ENCODE measurements at regions not wholly inside any gene's neighbourhood (a gene's known extent, or its start where the extent isn't known, plus 50 kb on each side); places are given as distances from the start of the nearest gene placed in this dataset.
"Not testable (repeated sequence)": the region's sequence is repeated elsewhere in the genome, so short reads cannot be mapped to it uniquely, and the experiment has no call there.

- DNase-seq = no peak
- Mint-ChIP-seq H3K36me3 (ENCODE audit: low read depth) (no peaks in the 10 kb centered on the region), H3K9me3 (no peaks in the 10 kb centered on the region), H3K27ac (no peak overlapping the region), H3K4me1 (ENCODE audit: low read depth) (no peaks in the 10 kb centered on the region), H3K27me3 (ENCODE audit: low read depth) (no peaks in the 10 kb centered on the region), H3K4me3 (no peak overlapping the region)
- CTCF ChIA-PET = no interaction called here
- intact Hi-C loops (cut with micrococcal nuclease) = no loop called here
These were observed 1258.4 kb downstream of the FAM133A start for GRCh38 chrX:94932278-94932965.

- Mint-ChIP-seq H3K4me3 (no peak overlapping the region), H3K4me1 (ENCODE audit: low read depth) (no peaks in the 10 kb centered on the region), H3K27ac (no peak overlapping the region), H3K27me3 (ENCODE audit: low read depth) (no peaks in the 10 kb centered on the region), H3K9me3 (no peaks in the 10 kb centered on the region), H3K36me3 (ENCODE audit: low read depth) (no peaks in the 10 kb centered on the region)
- no peak for DNase-seq
- intact Hi-C loops (cut with micrococcal nuclease) = no loop called here
- CTCF ChIA-PET = no interaction called here
These were observed 1262.7 kb downstream of the FAM133A start for GRCh38 chrX:94936722-94937121.

GRCh38 chrX:94937491-94937890 lies 1263.5 kb downstream of the FAM133A start:
- Mint-ChIP-seq H3K9me3 (no peaks in the 10 kb centered on the region), H3K27me3 (ENCODE audit: low read depth) (no peaks in the 10 kb centered on the region), H3K4me1 (ENCODE audit: low read depth) (no peaks in the 10 kb centered on the region), H3K36me3 (ENCODE audit: low read depth) (no peaks in the 10 kb centered on the region), H3K27ac (no peak overlapping the region), H3K4me3 (no peak overlapping the region)
- no peak for DNase-seq
- intact Hi-C loops (cut with micrococcal nuclease) = no loop called here
- CTCF ChIA-PET = no interaction called here

GRCh38 chrX:94942603-94943002 lies 1268.6 kb downstream of the FAM133A start:
- CTCF ChIA-PET = no interaction called here
- H3K4me1 Mint-ChIP-seq (ENCODE audit: low read depth) = no peaks in the 10 kb centered on the region
- intact Hi-C loops (cut with micrococcal nuclease) = no loop called here

GRCh38 chrX:94946137-94946536 lies 1272.1 kb downstream of the FAM133A start:
- H3K27ac Mint-ChIP-seq; H3K27me3 Mint-ChIP-seq (ENCODE audit: low read depth); H3K4me3 Mint-ChIP-seq; H3K36me3 Mint-ChIP-seq (ENCODE audit: low read depth); intact Hi-C loops (cut with micrococcal nuclease); H3K9me3 Mint-ChIP-seq; DNase-seq; CTCF ChIA-PET; H3K4me1 Mint-ChIP-seq (ENCODE audit: low read depth): not testable (repeated sequence)

More at GRCh38 chrX:94942603-94943002, 1268.6 kb downstream of the FAM133A start:
- Mint-ChIP-seq H3K27me3 (ENCODE audit: low read depth) (no peaks in the 10 kb centered on the region), H3K36me3 (ENCODE audit: low read depth) (no peaks in the 10 kb centered on the region), H3K4me3 (no peak overlapping the region), H3K27ac (no peak overlapping the region), H3K9me3 (no peaks in the 10 kb centered on the region)
- no peak for DNase-seq

- no peak overlapping the region for H3K4me3 Mint-ChIP-seq
- no peaks in the 10 kb centered on the region for H3K36me3 Mint-ChIP-seq (ENCODE audit: low read depth)
- no peaks in the 10 kb centered on the region for H3K4me1 Mint-ChIP-seq (ENCODE audit: low read depth)
- H3K27me3 Mint-ChIP-seq (ENCODE audit: low read depth) = no peaks in the 10 kb centered on the region
- CTCF ChIA-PET = no interaction called here
- intact Hi-C loops (cut with micrococcal nuclease) = no loop called here
- no peaks in the 10 kb centered on the region for H3K9me3 Mint-ChIP-seq
- DNase-seq = no peak
- no peak overlapping the region for H3K27ac Mint-ChIP-seq
These were observed 1287.7 kb downstream of the FAM133A start for GRCh38 chrX:94961730-94962129.

GRCh38 chrX:94977562-94977961 lies 1303.6 kb downstream of the FAM133A start:
- peaks cover 2% of the 10 kb centered on the region for H3K9me3 Mint-ChIP-seq
- CTCF ChIA-PET = no interaction called here
- no peaks in the 10 kb centered on the region for H3K27me3 Mint-ChIP-seq (ENCODE audit: low read depth)
- no peak overlapping the region for H3K27ac Mint-ChIP-seq
- no peak overlapping the region for H3K4me3 Mint-ChIP-seq
- DNase-seq = no peak
- no peaks in the 10 kb centered on the region for H3K4me1 Mint-ChIP-seq (ENCODE audit: low read depth)
- no peaks in the 10 kb centered on the region for H3K36me3 Mint-ChIP-seq (ENCODE audit: low read depth)
- intact Hi-C loops (cut with micrococcal nuclease) = no loop called here

GRCh38 chrX:94977986-94978385 lies 1304.0 kb downstream of the FAM133A start:
- H3K9me3 Mint-ChIP-seq = peaks cover 2% of the 10 kb centered on the region
- DNase-seq = no peak

More at GRCh38 chrX:94977986-94978385, 1304.0 kb downstream of the FAM133A start:
- H3K4me3 Mint-ChIP-seq = no peak overlapping the region
- CTCF ChIA-PET = no interaction called here
- H3K4me1 Mint-ChIP-seq (ENCODE audit: low read depth) = no peaks in the 10 kb centered on the region
- no peaks in the 10 kb centered on the region for H3K36me3 Mint-ChIP-seq (ENCODE audit: low read depth)
- no peaks in the 10 kb centered on the region for H3K27me3 Mint-ChIP-seq (ENCODE audit: low read depth)
- intact Hi-C loops (cut with micrococcal nuclease) = no loop called here
- H3K27ac Mint-ChIP-seq = no peak overlapping the region

Data from activated naive CD4-positive, alpha-beta T cell treated with anti-CD3 and anti-CD28 coated beads for 36 hours (primary cell).